ENCODE measurements at regions not wholly inside any gene's neighbourhood (a gene's known extent, or its start where the extent isn't known, plus 50 kb on each side); places are given as distances from the start of the nearest gene placed in this dataset.

DNA sequence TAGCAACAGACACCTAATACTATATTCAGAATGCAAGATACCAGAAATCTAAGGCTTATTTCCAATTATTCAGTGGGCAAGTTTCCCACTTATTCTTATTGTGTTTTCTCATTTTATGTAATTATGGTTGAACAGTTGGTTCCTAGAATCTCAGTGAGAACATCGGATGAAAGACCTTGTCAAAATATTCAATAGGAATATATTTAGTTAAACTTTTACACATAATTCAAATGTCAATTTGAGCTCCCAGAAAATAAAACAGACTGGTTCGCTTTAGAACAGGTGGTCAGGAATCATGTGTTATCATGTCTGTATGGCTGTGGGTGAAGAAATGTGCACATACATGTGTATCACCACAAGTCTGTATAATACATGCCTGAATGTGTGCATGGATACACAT lies 447.8 kb downstream of the MED10 start:
- TF ChIP-seq EZH2 (IDR thresholded peaks at IDR 0.05; ENCODE audit: insufficient read depth, poor library complexity, severe bottlenecking), result no peak
- no peak for TF ChIP-seq EZH2phosphoT487 (IDR thresholded peaks at IDR 0.05; ENCODE audit: insufficient read depth, low read depth)

Data from GM23248 (cell line).